ENCODE measurements at regions not wholly inside any gene's neighbourhood (a gene's known extent, or its start where the extent isn't known, plus 50 kb on each side); places are given as distances from the start of the nearest gene placed in this dataset.

DNA sequence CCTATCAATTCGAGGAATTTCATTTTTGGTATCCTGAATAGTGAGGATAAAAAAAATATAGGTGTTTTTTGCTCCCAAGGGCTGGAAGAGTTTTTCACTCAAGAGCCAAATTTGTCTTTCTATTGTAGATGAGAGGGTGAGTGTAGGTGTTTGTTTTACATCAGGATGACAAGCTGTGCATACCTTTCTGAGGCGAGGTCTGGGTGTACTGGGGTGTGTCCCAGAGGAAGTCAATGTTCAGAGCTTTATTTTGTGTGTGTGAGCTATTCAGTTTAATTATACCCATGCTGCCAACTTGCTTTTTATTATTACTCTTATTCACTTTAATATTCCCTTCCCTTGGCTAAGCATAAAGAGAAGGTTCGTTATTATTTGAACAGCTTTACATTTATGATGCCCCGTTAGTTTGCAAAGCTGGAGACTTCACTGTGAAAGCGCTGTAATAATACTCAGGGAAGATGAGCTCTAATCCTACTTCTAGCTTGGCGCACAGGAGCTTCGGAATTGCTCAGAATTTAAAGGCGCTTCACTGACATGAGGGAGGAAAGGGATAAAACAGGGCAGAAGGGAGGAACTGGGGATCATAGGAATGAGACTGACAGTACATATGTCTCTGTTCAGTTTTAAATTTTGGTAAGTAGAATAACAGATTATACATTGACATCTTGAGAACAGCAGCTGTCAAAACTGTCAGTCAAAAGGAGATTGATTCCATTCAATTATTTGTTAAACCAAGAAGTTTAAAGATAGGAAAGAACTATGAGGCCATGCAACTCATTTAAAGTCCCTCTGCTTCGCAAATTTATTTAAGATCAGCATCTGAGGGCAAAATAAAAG is 117.7 kb upstream of the TP63 start:
- TF ChIP-seq, protein P1, sequence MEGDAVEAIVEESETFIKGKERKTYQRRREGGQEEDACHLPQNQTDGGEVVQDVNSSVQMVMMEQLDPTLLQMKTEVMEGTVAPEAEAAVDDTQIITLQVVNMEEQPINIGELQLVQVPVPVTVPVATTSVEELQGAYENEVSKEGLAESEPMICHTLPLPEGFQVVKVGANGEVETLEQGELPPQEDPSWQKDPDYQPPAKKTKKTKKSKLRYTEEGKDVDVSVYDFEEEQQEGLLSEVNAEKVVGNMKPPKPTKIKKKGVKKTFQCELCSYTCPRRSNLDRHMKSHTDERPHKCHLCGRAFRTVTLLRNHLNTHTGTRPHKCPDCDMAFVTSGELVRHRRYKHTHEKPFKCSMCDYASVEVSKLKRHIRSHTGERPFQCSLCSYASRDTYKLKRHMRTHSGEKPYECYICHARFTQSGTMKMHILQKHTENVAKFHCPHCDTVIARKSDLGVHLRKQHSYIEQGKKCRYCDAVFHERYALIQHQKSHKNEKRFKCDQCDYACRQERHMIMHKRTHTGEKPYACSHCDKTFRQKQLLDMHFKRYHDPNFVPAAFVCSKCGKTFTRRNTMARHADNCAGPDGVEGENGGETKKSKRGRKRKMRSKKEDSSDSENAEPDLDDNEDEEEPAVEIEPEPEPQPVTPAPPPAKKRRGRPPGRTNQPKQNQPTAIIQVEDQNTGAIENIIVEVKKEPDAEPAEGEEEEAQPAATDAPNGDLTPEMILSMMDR (IDR thresholded peaks at IDR 0.05; ENCODE audit: poor library complexity, severe bottlenecking) = no peak
- TF ChIP-seq EP300 (conservative IDR thresholded peaks at IDR 0.05; ENCODE audit: poor library complexity, severe bottlenecking) = peak; percentile 95
- no peak for TF ChIP-seq SMC3 (conservative IDR thresholded peaks at IDR 0.05; ENCODE audit: poor library complexity)
- TF ChIP-seq POLR2AphosphoS5 (IDR thresholded peaks at IDR 0.05) = peak; percentile 61
- TF ChIP-seq TAF1 (IDR thresholded peaks at IDR 0.05; ENCODE audit: low read depth) = no peak
- no peak for TF ChIP-seq EZH2 (IDR thresholded peaks at IDR 0.05; ENCODE audit: borderline replicate concordance, insufficient read depth, low read length, poor library complexity, severe bottlenecking)
